SH-SY5Y (cell line): ENCODE measurements at regions not wholly inside any gene's neighbourhood (a gene's known extent, or its start where the extent isn't known, plus 50 kb on each side); places are given as distances from the start of the nearest gene placed in this dataset.

Source experiments
- GATA2 ChIP-seq: IDR thresholded peaks from 2 replicates; pipeline ENCODE4 v1.6.1; 2011; ENCODE audit warnings: mild to moderate bottlenecking, low read depth, low read length
- GATA3 ChIP-seq: IDR thresholded peaks from 2 replicates; pipeline ENCODE4 v1.6.1; 2011; ENCODE audit warnings: low read depth, mild to moderate bottlenecking, low read length, moderate library complexity

GRCh38 chr14:97298736-97299135 is 501.6 kb downstream of the VRK1 start:
- TF ChIP-seq GATA2: no peak
- no peak for TF ChIP-seq GATA3
